ENCODE measurements at regions not wholly inside any gene's neighbourhood (a gene's known extent, or its start where the extent isn't known, plus 50 kb on each side); places are given as distances from the start of the nearest gene placed in this dataset.
"Not testable (repeated sequence)": the region's sequence is repeated elsewhere in the genome, so short reads cannot be mapped to it uniquely, and the experiment has no call there.

DNA sequence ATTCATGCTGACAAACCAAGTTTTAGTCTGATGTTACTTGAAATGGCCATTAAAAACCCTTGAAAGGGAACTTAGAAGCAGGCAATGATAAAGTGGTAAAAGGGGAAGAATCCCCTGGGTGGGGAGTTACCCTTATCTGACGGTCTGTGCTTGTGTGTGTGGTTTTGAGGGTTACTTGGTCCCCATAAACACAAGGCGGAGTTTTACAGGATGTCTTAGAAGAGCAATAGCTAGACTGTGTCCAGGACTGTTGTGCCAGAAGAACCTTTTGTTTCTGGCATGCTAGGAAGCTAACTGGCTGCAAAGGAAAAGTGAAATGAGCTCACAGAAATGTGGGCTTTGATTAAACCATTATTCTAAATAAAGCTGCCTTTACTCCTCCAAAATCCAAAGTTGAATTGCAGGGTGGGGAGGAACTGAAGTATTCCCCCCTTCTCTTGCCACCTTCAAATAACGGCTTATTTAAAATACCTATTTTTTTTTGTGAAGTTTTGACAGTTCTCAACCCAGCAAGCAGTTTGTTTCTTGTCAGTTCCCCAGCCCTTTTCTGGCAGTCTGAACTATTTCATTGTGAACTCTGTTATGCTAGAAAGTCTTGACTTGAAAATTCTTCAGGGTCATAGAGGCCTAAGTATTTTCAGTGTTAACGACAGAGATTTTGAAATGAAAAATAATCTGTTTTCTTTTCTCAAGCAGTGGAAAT lies 443.5 kb downstream of the OTOL1 start:
- WGBS, 2 donors, result 34 to 35% methylated on average over 4 of the region's 4 CpGs
- TF ChIP-seq, protein P1, sequence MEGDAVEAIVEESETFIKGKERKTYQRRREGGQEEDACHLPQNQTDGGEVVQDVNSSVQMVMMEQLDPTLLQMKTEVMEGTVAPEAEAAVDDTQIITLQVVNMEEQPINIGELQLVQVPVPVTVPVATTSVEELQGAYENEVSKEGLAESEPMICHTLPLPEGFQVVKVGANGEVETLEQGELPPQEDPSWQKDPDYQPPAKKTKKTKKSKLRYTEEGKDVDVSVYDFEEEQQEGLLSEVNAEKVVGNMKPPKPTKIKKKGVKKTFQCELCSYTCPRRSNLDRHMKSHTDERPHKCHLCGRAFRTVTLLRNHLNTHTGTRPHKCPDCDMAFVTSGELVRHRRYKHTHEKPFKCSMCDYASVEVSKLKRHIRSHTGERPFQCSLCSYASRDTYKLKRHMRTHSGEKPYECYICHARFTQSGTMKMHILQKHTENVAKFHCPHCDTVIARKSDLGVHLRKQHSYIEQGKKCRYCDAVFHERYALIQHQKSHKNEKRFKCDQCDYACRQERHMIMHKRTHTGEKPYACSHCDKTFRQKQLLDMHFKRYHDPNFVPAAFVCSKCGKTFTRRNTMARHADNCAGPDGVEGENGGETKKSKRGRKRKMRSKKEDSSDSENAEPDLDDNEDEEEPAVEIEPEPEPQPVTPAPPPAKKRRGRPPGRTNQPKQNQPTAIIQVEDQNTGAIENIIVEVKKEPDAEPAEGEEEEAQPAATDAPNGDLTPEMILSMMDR (IDR thresholded peaks at IDR 0.05; ENCODE audit: control extremely low read depth, extremely low read depth), result no peak
- no peak overlapping the region for H3K4me3 ChIP-seq
- no peaks in the 10 kb centered on the region for H3K27me3 ChIP-seq (ENCODE audit: control insufficient read depth in 3 of 3, insufficient read depth in 3 of 3, low read length in 2 of 3)
- no peak overlapping the region for H3K27ac ChIP-seq (ENCODE audit: low read depth in 1 of 2, low read length in 1 of 2)
- H3K9me3 ChIP-seq (ENCODE audit: control insufficient read depth in 4 of 4, insufficient read depth in 3 of 4, low read length in 3 of 4), result peaks cover 0 to 3% (median 0%) of the 10 kb centered on the region in 4 donors
- H3K9ac ChIP-seq (ENCODE audit: insufficient read depth in 1 of 2, low read length in 2 of 2), result no peak overlapping the region
- no peaks in the 10 kb centered on the region for H3K36me3 ChIP-seq (ENCODE audit: control insufficient read depth in 4 of 4, insufficient read depth in 4 of 4, low read length in 4 of 4)
- ATAC-seq (ENCODE audit: insufficient read depth, low FRiP score) (peak; percentile 53), DNase-seq (peak in 2 of 3 donors; percentile 64 to 74)
- H3K4me1 ChIP-seq (ENCODE audit: control insufficient read depth in 5 of 5, insufficient read depth in 5 of 5, low read length in 5 of 5), result peaks cover 0 to 9% (median 0%) of the 10 kb centered on the region in 5 donors

- 66 to 77% methylated on average over 4 of the region's 4 CpGs for WGBS, 2 donors
- Histone ChIP-seq H3K4me1 (ENCODE audit: control insufficient read depth in 5 of 5, insufficient read depth in 5 of 5, low read length in 5 of 5) (peaks cover 0 to 9% (median 0%) of the 10 kb centered on the region in 5 donors), H3K27me3 (ENCODE audit: control insufficient read depth in 3 of 3, insufficient read depth in 3 of 3, low read length in 2 of 3) (no peaks in the 10 kb centered on the region), H3K4me3 (no peak overlapping the region), H3K9ac (ENCODE audit: insufficient read depth in 1 of 2, low read length in 2 of 2) (no peak overlapping the region), H3K27ac (ENCODE audit: low read depth in 1 of 2, low read length in 1 of 2) (no peak overlapping the region), H3K36me3 (ENCODE audit: control insufficient read depth in 4 of 4, insufficient read depth in 4 of 4, low read length in 4 of 4) (no peaks in the 10 kb centered on the region), H3K9me3 (ENCODE audit: control insufficient read depth in 4 of 4, insufficient read depth in 3 of 4, low read length in 3 of 4) (peaks cover 0 to 3% (median 0%) of the 10 kb centered on the region in 4 donors)
- DNase-seq (no peak), ATAC-seq (ENCODE audit: insufficient read depth, low FRiP score) (no peak)
- TF ChIP-seq, protein P1 (IDR thresholded peaks at IDR 0.05; ENCODE audit: control extremely low read depth, extremely low read depth), result no peak
Measured at GRCh38 chr3:161940621-161940965, 444.0 kb downstream of the OTOL1 start.

DNA sequence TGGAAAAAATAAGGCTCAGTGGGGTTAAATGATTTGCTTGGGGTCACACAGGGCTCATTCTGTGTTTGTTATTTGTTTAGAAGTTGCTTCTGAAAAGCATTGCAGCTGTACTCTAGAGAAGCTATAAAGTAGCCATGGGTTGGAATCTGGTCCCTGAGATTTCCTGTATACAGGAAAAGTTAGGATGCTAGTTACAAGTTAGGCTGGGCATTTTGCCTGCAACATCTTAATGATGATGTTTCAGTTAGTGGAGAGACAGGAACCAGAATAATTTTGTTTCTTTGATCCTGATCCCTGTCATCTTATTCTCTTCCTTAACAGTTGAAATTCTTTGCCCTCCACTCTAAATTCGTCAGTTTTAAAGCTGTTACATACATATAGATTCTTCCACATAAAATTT lies 445.3 kb downstream of the OTOL1 start:
- 40 to 75% methylated on average over 1 of the region's 1 CpG for WGBS, 2 donors
- H3K4me1 ChIP-seq (ENCODE audit: control insufficient read depth in 5 of 5, insufficient read depth in 5 of 5, low read length in 5 of 5), result peaks cover 0 to 9% (median 0%) of the 10 kb centered on the region in 5 donors
- H3K36me3 ChIP-seq (ENCODE audit: control insufficient read depth in 4 of 4, insufficient read depth in 4 of 4, low read length in 4 of 4), result no peaks in the 10 kb centered on the region
- TF ChIP-seq, protein P1 (IDR thresholded peaks at IDR 0.05; ENCODE audit: control extremely low read depth, extremely low read depth), result no peak
- no peak overlapping the region for H3K4me3 ChIP-seq
- H3K27ac ChIP-seq (ENCODE audit: low read depth in 1 of 2, low read length in 1 of 2), result no peak overlapping the region
- H3K9me3 ChIP-seq (ENCODE audit: control insufficient read depth in 4 of 4, insufficient read depth in 3 of 4, low read length in 3 of 4), result peaks cover 0 to 3% (median 0%) of the 10 kb centered on the region in 4 donors
- no peak for ATAC-seq (ENCODE audit: insufficient read depth, low FRiP score)
- DNase-seq, result peak in 1 of 3 donors; percentile 42
- H3K9ac ChIP-seq (ENCODE audit: insufficient read depth in 1 of 2, low read length in 2 of 2), result no peak overlapping the region
- H3K27me3 ChIP-seq (ENCODE audit: control insufficient read depth in 3 of 3, insufficient read depth in 3 of 3, low read length in 2 of 3), result no peaks in the 10 kb centered on the region

GRCh38 chr3:161943801-161944345 lies 447.3 kb downstream of the OTOL1 start:
- not testable (repeated sequence) for H3K4me3 ChIP-seq; DNase-seq; H3K9me3 ChIP-seq (ENCODE audit: control insufficient read depth in 4 of 4, insufficient read depth in 3 of 4, low read length in 3 of 4); H3K27ac ChIP-seq (ENCODE audit: low read depth in 1 of 2, low read length in 1 of 2); ATAC-seq (ENCODE audit: insufficient read depth, low FRiP score); H3K36me3 ChIP-seq (ENCODE audit: control insufficient read depth in 4 of 4, insufficient read depth in 4 of 4, low read length in 4 of 4); H3K4me1 ChIP-seq (ENCODE audit: control insufficient read depth in 5 of 5, insufficient read depth in 5 of 5, low read length in 5 of 5); H3K9ac ChIP-seq (ENCODE audit: insufficient read depth in 1 of 2, low read length in 2 of 2); H3K27me3 ChIP-seq (ENCODE audit: control insufficient read depth in 3 of 3, insufficient read depth in 3 of 3, low read length in 2 of 3)
- 87 to 90% methylated on average over 12 of the region's 12 CpGs for WGBS, 2 donors
